SU-DHL-6 (cell line): ENCODE measurements at regions not wholly inside any gene's neighbourhood (a gene's known extent, or its start where the extent isn't known, plus 50 kb on each side); places are given as distances from the start of the nearest gene placed in this dataset.

ENCODE experiments used
- EZH2phosphoT487 ChIP-seq: fragments of 200-600 bp; sonication (generic), shearing (Covaris generic); conservative IDR thresholded peaks from 2 replicates; pipeline ENCODE4 v1.6.1; 2018; ENCODE audit warnings: mild to moderate bottlenecking, antibody characterized with exemption, low read length, moderate library complexity, mixed read lengths
- TF ChIP-seq, protein P1 (sequence below): fragments of 200-600 bp; sonication (generic); IDR thresholded peaks from one replicate; pipeline ENCODE4 v1.5.1; 2017; ENCODE audit warnings: antibody characterized with exemption, mild to moderate bottlenecking, low read length, moderate library complexity; ENCODE audit not compliant: insufficient read depth, poor library complexity, severe bottlenecking

DNA sequence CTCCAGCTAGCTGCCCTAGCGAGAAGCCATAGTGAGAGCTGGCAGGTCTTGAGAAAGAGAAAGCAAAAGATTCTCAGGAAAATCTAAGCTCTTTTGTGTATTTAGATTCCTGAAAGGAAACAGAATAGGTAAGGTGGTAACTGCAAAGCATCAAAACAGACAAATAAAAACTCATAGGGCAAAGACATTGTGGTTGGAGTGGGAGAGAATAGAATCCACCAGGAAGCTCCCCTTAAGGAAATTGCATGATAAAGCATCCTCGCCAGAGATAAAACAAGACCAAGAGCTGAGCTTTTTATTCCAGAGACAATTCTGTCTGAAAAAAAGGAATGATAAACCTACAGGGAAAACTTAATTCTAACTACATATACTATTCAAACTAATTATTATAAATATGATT is 232.6 kb downstream of the SI start:
- no peak for TF ChIP-seq EZH2phosphoT487
- TF ChIP-seq, protein P1, sequence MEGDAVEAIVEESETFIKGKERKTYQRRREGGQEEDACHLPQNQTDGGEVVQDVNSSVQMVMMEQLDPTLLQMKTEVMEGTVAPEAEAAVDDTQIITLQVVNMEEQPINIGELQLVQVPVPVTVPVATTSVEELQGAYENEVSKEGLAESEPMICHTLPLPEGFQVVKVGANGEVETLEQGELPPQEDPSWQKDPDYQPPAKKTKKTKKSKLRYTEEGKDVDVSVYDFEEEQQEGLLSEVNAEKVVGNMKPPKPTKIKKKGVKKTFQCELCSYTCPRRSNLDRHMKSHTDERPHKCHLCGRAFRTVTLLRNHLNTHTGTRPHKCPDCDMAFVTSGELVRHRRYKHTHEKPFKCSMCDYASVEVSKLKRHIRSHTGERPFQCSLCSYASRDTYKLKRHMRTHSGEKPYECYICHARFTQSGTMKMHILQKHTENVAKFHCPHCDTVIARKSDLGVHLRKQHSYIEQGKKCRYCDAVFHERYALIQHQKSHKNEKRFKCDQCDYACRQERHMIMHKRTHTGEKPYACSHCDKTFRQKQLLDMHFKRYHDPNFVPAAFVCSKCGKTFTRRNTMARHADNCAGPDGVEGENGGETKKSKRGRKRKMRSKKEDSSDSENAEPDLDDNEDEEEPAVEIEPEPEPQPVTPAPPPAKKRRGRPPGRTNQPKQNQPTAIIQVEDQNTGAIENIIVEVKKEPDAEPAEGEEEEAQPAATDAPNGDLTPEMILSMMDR, result no peak
